Skeletal muscle tissue (tissue), 3 donors: ENCODE measurements at regions not wholly inside any gene's neighbourhood (a gene's known extent, or its start where the extent isn't known, plus 50 kb on each side); places are given as distances from the start of the nearest gene placed in this dataset.

ENCODE experiments used
- H3K27ac ChIP-seq: one replicate; pipeline ENCODE4 v1.7.0; 2013; ENCODE audit warnings: mild to moderate bottlenecking, low read depth, low read length, inconsistent platforms
- H3K27me3 ChIP-seq, 3 donors: one replicate each; pipeline ENCODE4 v1.7.0; 2013; ENCODE audit warnings: low read length in 3 of 3; ENCODE audit not compliant: control insufficient read depth in 3 of 3, insufficient read depth in 3 of 3
- H3K36me3 ChIP-seq, 3 donors: one replicate each; pipeline ENCODE4 v1.7.0; 2013; ENCODE audit warnings: low read length in 3 of 3; ENCODE audit not compliant: control insufficient read depth in 3 of 3, insufficient read depth in 3 of 3
- H3K4me1 ChIP-seq, 3 donors: one replicate each; pipeline ENCODE4 v1.7.0; 2013; ENCODE audit warnings: low read length in 3 of 3, mild to moderate bottlenecking in 3 of 3; ENCODE audit not compliant: control insufficient read depth in 3 of 3, insufficient read depth in 3 of 3
- H3K4me3 ChIP-seq, 3 donors: one replicate each; pipeline ENCODE4 v1.7.0; 2013; ENCODE audit warnings: low read length in 3 of 3
- H3K9ac ChIP-seq, 3 donors: one replicate each; pipeline ENCODE4 v1.7.0; 2013; ENCODE audit warnings: low read length in 3 of 3, mild to moderate bottlenecking in 3 of 3, moderate library complexity in 2 of 3, low read depth in 1 of 3
- H3K9me3 ChIP-seq, 3 donors: one replicate each; pipeline ENCODE4 v1.7.0; 2013; ENCODE audit warnings: low read length in 3 of 3; ENCODE audit not compliant: control insufficient read depth in 3 of 3
- donor health status: Osteomylitis.

DNA sequence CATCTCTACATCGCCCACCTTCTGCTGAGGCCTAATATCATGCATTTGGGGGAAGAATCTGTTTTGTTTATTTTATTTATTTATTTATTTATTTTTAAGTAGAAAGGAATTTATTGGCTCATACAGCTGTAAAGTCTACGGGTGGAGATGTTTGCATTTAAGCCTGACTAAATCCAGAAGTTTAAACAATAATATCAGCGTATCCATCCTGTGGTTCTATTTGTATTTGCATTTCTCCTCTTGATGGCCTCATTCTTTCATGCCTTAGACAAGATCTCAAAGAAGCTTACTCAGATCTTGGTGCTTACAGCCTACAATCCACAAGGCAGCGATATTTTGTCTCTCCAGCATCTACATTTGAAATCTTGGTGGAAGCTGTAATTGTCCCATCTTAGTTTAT lies 67.1 kb upstream of the CARD18 start:
- Histone ChIP-seq H3K4me1 (no peaks in the 10 kb centered on the region), H3K4me3 (no peak overlapping the region), H3K9ac (no peak overlapping the region), H3K27ac (no peak overlapping the region), H3K27me3 (no peaks in the 10 kb centered on the region), H3K9me3 (no peaks in the 10 kb centered on the region), H3K36me3 (no peaks in the 10 kb centered on the region)

- H3K36me3 ChIP-seq, result no peaks in the 10 kb centered on the region
- no peak overlapping the region for H3K27ac ChIP-seq
- no peak overlapping the region for H3K9ac ChIP-seq
- no peaks in the 10 kb centered on the region for H3K4me1 ChIP-seq
- H3K4me3 ChIP-seq, result no peak overlapping the region
- no peaks in the 10 kb centered on the region for H3K27me3 ChIP-seq
- no peaks in the 10 kb centered on the region for H3K9me3 ChIP-seq
Observed at GRCh38 chr11:105204636-105205035, 65.1 kb upstream of the CARD18 start.

DNA sequence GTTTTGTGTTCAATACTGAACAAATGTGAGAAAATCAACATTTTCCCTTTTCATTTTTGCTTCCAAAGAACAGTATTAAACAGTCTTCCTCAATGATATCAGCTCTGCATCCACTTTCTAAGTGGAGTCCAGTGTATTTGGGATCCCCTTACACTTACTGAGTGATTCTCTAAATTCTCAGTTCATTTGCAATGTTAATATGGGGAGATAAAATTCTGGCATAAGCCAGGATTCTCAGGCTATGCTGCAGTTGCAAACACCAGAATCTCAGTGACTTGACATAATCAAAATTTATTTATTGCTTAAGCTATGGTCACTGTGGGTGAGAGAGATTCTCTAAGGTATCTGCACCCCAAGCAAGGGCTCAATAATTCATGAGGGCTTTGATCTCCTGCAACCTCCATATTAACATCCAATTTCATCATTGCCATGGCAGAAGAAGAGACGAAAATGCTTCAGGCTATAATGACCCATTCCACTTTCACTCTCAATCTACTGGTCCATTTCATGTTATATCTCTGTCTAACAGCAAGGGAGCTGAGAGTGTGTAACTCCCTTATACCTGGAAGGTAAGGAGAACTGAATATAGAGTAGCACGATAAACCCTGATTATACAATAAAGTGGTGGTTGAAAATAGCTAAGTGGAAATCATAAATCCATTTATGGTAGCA lies 64.1 kb upstream of the CARD18 start:
- Histone ChIP-seq H3K9me3 (peaks cover 0 to 2% (median 0%) of the 10 kb centered on the region in 3 donors), H3K27me3 (no peaks in the 10 kb centered on the region), H3K4me1 (no peaks in the 10 kb centered on the region), H3K4me3 (no peak overlapping the region), H3K27ac (no peak overlapping the region), H3K9ac (no peak overlapping the region), H3K36me3 (no peaks in the 10 kb centered on the region)

DNA sequence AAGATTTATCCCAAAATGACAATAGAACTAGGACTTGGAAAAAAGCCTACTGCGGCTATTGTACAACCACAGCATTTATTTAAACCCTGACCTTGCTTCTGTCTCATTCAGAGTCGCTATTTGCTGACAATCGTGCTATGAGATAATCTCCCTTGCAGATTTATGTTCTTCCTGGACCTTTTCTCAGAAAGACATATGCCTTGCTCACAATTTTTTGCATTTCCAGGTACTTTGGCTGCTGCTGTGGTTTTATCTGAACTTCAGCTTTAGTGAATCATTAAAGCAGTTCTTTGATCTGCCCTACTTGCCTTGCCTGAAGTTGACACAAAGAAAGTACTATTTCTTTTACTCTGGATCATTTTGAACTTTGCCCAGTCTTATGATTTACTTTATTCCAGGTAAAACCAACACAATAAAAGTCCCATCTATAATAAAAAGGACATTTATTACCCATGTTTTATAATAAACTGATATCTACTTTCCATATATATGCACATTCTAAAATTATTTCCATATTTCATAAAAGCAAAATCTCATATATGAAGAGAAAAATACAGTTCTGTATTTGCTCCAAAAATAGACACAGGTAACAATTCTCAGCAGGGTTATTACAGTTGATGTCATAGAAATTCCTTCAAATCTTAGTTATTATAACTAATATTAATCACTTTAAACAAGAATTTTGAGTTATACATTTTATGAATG lies 63.4 kb upstream of the CARD18 start:
- no peaks in the 10 kb centered on the region for H3K36me3 ChIP-seq
- no peak overlapping the region for H3K27ac ChIP-seq
- peaks cover 0 to 2% (median 0%) of the 10 kb centered on the region in 3 donors for H3K9me3 ChIP-seq
- no peaks in the 10 kb centered on the region for H3K27me3 ChIP-seq
- no peak overlapping the region for H3K9ac ChIP-seq
- no peaks in the 10 kb centered on the region for H3K4me1 ChIP-seq
- no peak overlapping the region for H3K4me3 ChIP-seq

DNA sequence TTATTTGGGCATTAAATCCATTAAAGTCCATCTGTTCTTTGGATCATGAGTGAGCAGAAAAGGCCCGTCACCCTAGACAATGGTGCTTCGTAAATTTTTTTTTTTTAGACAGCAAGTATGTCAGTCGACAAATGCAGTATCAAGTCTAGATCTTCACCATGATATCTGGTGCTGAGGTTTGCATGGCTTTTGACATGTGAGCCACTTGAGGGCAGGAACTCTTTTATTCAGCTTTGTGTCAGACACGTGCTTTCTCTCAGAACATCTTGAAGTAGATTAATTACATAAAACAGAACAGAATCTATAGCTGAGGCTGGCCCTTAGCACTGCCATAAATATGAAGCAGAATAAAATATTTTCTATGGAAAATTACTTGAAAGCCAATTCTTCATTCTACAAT lies 62.9 kb upstream of the CARD18 start:
- Histone ChIP-seq H3K9ac (no peak overlapping the region), H3K4me1 (no peaks in the 10 kb centered on the region), H3K27me3 (no peaks in the 10 kb centered on the region), H3K27ac (no peak overlapping the region), H3K36me3 (no peaks in the 10 kb centered on the region), H3K9me3 (peaks cover 0 to 2% (median 0%) of the 10 kb centered on the region in 3 donors), H3K4me3 (no peak overlapping the region)

DNA sequence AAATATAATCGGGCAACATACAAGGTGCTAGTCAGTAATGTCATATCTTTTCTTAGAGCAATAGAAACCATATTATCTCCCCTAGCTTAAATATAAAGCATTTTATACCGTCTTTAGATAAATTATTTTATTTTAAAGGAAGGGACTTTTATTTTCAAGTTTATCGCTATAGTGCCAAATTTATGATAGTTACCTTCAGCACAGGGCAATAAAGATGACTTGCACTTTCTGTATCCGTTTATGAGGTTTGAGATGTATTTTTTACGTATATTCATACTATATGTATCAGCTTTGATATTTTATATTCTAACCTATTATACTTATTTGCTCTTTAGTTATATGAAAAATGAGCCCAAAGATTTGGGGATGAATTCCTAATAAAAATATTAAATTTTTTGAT lies 61.6 kb upstream of the CARD18 start:
- Histone ChIP-seq H3K9me3 (peaks cover 0 to 2% (median 0%) of the 10 kb centered on the region in 3 donors), H3K9ac (no peak overlapping the region), H3K27me3 (no peaks in the 10 kb centered on the region), H3K4me1 (no peaks in the 10 kb centered on the region), H3K36me3 (no peaks in the 10 kb centered on the region), H3K4me3 (no peak overlapping the region), H3K27ac (no peak overlapping the region)

- Histone ChIP-seq H3K27ac (no peak overlapping the region), H3K9ac (no peak overlapping the region)
Observed at GRCh38 chr11:105197071-105197815, 57.7 kb upstream of the CARD18 start.

DNA sequence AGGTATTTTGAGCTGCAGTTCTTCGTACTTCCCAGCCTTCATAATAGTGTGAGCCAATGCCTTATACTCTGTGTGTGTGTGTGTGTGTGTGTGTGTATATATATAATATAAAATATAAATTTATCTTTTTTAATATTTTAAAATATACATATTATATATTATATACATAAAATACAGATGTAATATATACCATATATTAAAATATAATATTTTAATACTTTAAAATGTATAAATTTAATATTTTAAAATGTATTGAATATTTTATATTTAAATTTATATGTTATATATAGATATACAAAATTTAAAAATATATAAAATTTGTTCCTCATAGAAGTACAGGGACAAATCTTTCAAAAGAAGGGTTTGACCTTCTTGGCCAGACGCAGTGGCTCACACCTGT lies 53.7 kb upstream of the CARD18 start:
- Histone ChIP-seq H3K9ac (no peak overlapping the region), H3K36me3 (no peaks in the 10 kb centered on the region), H3K27me3 (no peaks in the 10 kb centered on the region), H3K4me3 (no peak overlapping the region), H3K27ac (no peak overlapping the region), H3K4me1 (no peaks in the 10 kb centered on the region), H3K9me3 (no peaks in the 10 kb centered on the region)

More at GRCh38 chr11:105197071-105197815, 57.7 kb upstream of the CARD18 start:
- Histone ChIP-seq H3K4me1 (no peaks in the 10 kb centered on the region), H3K4me3 (no peak overlapping the region), H3K9me3 (peaks cover 0 to 2% (median 0%) of the 10 kb centered on the region in 3 donors), H3K36me3 (no peaks in the 10 kb centered on the region), H3K27me3 (no peaks in the 10 kb centered on the region)

- Histone ChIP-seq H3K27me3 (no peaks in the 10 kb centered on the region), H3K36me3 (no peaks in the 10 kb centered on the region), H3K27ac (no peak overlapping the region), H3K4me3 (no peak overlapping the region), H3K9me3 (no peaks in the 10 kb centered on the region), H3K9ac (no peak overlapping the region), H3K4me1 (no peaks in the 10 kb centered on the region)
Observed at GRCh38 chr11:105192115-105192514, 52.5 kb upstream of the CARD18 start.

GRCh38 chr11:105189581-105189980 lies 50.0 kb upstream of the CARD18 start:
- no peaks in the 10 kb centered on the region for H3K4me1 ChIP-seq
- H3K36me3 ChIP-seq, result no peaks in the 10 kb centered on the region
- no peaks in the 10 kb centered on the region for H3K9me3 ChIP-seq
- no peak overlapping the region for H3K4me3 ChIP-seq
- no peak overlapping the region for H3K9ac ChIP-seq
- H3K27ac ChIP-seq, result no peak overlapping the region
- H3K27me3 ChIP-seq, result no peaks in the 10 kb centered on the region
